HCT116 (cell line): ENCODE measurements at regions not wholly inside any gene's neighbourhood (a gene's known extent, or its start where the extent isn't known, plus 50 kb on each side); places are given as distances from the start of the nearest gene placed in this dataset.

ENCODE experiments used
- CTCF ChIP-seq, 3 experiments: fragments of 200-600 bp in 1 of 3; sonication (generic) in 1 of 3; IDR thresholded peaks in 2 of 3; conservative IDR thresholded peaks in 1 of 3; 2 replicates each; pipeline ENCODE4 v1.5.1; 2012 to 2017; ENCODE audit warnings: low read depth in 2 of 3, low read length in 2 of 3, antibody characterized with exemption in 1 of 3, borderline replicate concordance in 1 of 3, control low read depth in 1 of 3, mild to moderate bottlenecking in 1 of 3, mixed read lengths in 1 of 3, mixed run types in 1 of 3, moderate library complexity in 1 of 3; ENCODE audit not compliant: insufficient read depth in 1 of 3
- SIN3A ChIP-seq: IDR thresholded peaks from 2 replicates; pipeline ENCODE4 v1.6.1; 2012; ENCODE audit warnings: low read depth
- YY1 ChIP-seq: IDR thresholded peaks from 2 replicates; pipeline ENCODE4 v1.6.1; 2011; ENCODE audit warnings: low read length, low read depth, moderate library complexity, mild to moderate bottlenecking; ENCODE audit not compliant: insufficient replicate concordance; ENCODE audit errors: extremely low read depth

GRCh38 chr19:27773318-27774094 lies 1439.4 kb downstream of the UQCRFS1 start:
- TF ChIP-seq SIN3A (no peak), YY1 (no peak), CTCF (IDR thresholded peaks at IDR 0.05 in 2 of 3, conservative IDR thresholded peaks at IDR 0.05 in 1 of 3; ENCODE audit: borderline replicate concordance in 1 of 3, insufficient read depth in 1 of 3, low read depth in 2 of 3, low read length in 2 of 3) (no peak)
